Activated naive CD8-positive, alpha-beta T cell (primary cell): ENCODE measurements at regions not wholly inside any gene's neighbourhood (a gene's known extent, or its start where the extent isn't known, plus 50 kb on each side); places are given as distances from the start of the nearest gene placed in this dataset.
"Not testable (repeated sequence)": the region's sequence is repeated elsewhere in the genome, so short reads cannot be mapped to it uniquely, and the experiment has no call there.

Source experiments
- H3K27ac Mint-ChIP-seq: one replicate; pipeline ENCODE4 v1.8.0; 2021; ENCODE audit warnings: mixed read lengths
- H3K27me3 Mint-ChIP-seq: one replicate; pipeline ENCODE4 v1.8.0; 2021; ENCODE audit warnings: mixed read lengths
- H3K36me3 Mint-ChIP-seq: one replicate; pipeline ENCODE4 v1.8.0; 2021; ENCODE audit warnings: mixed read lengths
- H3K4me1 Mint-ChIP-seq: one replicate; pipeline ENCODE4 v1.8.0; 2021; ENCODE audit warnings: low read depth, mixed read lengths
- H3K4me3 Mint-ChIP-seq: one replicate; pipeline ENCODE4 v1.8.0; 2021; ENCODE audit warnings: mild to moderate bottlenecking, mixed read lengths
- H3K9me3 Mint-ChIP-seq: one replicate; pipeline ENCODE4 v1.8.0; 2021; ENCODE audit warnings: low read depth, mixed read lengths

- H3K9me3 Mint-ChIP-seq, result no peaks in the 10 kb centered on the region
- peaks cover 71% of the 10 kb centered on the region for H3K4me1 Mint-ChIP-seq
- H3K27me3 Mint-ChIP-seq, result no peaks in the 10 kb centered on the region
- no peak overlapping the region for H3K4me3 Mint-ChIP-seq
- peaks cover 16% of the 10 kb centered on the region for H3K36me3 Mint-ChIP-seq
- H3K27ac Mint-ChIP-seq, result peak overlapping the region; percentile 92
Measured at GRCh38 chr2:189312211-189312610, 129.1 kb upstream of the WDR75 start.

GRCh38 chr2:189312643-189313042 lies 128.6 kb upstream of the WDR75 start:
- Mint-ChIP-seq H3K27me3 (no peaks in the 10 kb centered on the region), H3K36me3 (peaks cover 16% of the 10 kb centered on the region), H3K4me3 (peak overlapping the region; percentile 42), H3K9me3 (no peaks in the 10 kb centered on the region), H3K27ac (peak overlapping the region; percentile 92), H3K4me1 (peaks cover 69% of the 10 kb centered on the region)

- no peak overlapping the region for H3K4me3 Mint-ChIP-seq
- peaks cover 4% of the 10 kb centered on the region for H3K9me3 Mint-ChIP-seq
- H3K36me3 Mint-ChIP-seq, result peaks cover 16% of the 10 kb centered on the region
- H3K27ac Mint-ChIP-seq, result no peak overlapping the region
- no peaks in the 10 kb centered on the region for H3K27me3 Mint-ChIP-seq
- H3K4me1 Mint-ChIP-seq, result peaks cover 16% of the 10 kb centered on the region
Measured at GRCh38 chr2:189318761-189319160, 122.5 kb upstream of the WDR75 start.

- H3K9me3 Mint-ChIP-seq, H3K27me3 Mint-ChIP-seq, H3K4me3 Mint-ChIP-seq, H3K27ac Mint-ChIP-seq, H3K4me1 Mint-ChIP-seq: not testable (repeated sequence)
- peaks cover 10% of the 10 kb centered on the region for H3K36me3 Mint-ChIP-seq
Measured at GRCh38 chr2:189319424-189319823, 121.8 kb upstream of the WDR75 start.

GRCh38 chr2:189327879-189328847 lies 113.1 kb upstream of the WDR75 start:
- no peak overlapping the region for H3K4me3 Mint-ChIP-seq
- peaks cover 5% of the 10 kb centered on the region for H3K9me3 Mint-ChIP-seq
- no peaks in the 10 kb centered on the region for H3K27me3 Mint-ChIP-seq
- no peak overlapping the region for H3K27ac Mint-ChIP-seq
- H3K36me3 Mint-ChIP-seq, result peaks cover 4% of the 10 kb centered on the region
- no peaks in the 10 kb centered on the region for H3K4me1 Mint-ChIP-seq

GRCh38 chr2:189328848-189329245 lies 112.4 kb upstream of the WDR75 start:
- Mint-ChIP-seq H3K27me3 (no peaks in the 10 kb centered on the region), H3K27ac (no peak overlapping the region), H3K36me3 (peaks cover 4% of the 10 kb centered on the region), H3K9me3 (peaks cover 8% of the 10 kb centered on the region), H3K4me1 (peaks cover 4% of the 10 kb centered on the region), H3K4me3 (no peak overlapping the region)

- peaks cover 24% of the 10 kb centered on the region for H3K36me3 Mint-ChIP-seq
- H3K9me3 Mint-ChIP-seq, result peaks cover 18% of the 10 kb centered on the region
- H3K4me3 Mint-ChIP-seq, result no peak overlapping the region
- no peaks in the 10 kb centered on the region for H3K27me3 Mint-ChIP-seq
- H3K4me1 Mint-ChIP-seq, result peaks cover 4% of the 10 kb centered on the region
- H3K27ac Mint-ChIP-seq, result no peak overlapping the region
Measured at GRCh38 chr2:189336276-189336975, 104.8 kb upstream of the WDR75 start.

GRCh38 chr2:189337656-189338055 lies 103.6 kb upstream of the WDR75 start:
- Mint-ChIP-seq H3K36me3 (peaks cover 22% of the 10 kb centered on the region), H3K27me3 (no peaks in the 10 kb centered on the region), H3K4me1 (peaks cover 4% of the 10 kb centered on the region), H3K9me3 (peaks cover 18% of the 10 kb centered on the region), H3K4me3 (no peak overlapping the region), H3K27ac (no peak overlapping the region)

GRCh38 chr2:189338115-189338514 lies 103.2 kb upstream of the WDR75 start:
- Mint-ChIP-seq H3K36me3 (peaks cover 22% of the 10 kb centered on the region), H3K4me1 (peaks cover 4% of the 10 kb centered on the region), H3K27ac (no peak overlapping the region), H3K9me3 (peaks cover 18% of the 10 kb centered on the region), H3K4me3 (no peak overlapping the region), H3K27me3 (no peaks in the 10 kb centered on the region)

- Mint-ChIP-seq H3K27ac (no peak overlapping the region), H3K4me1 (peaks cover 5% of the 10 kb centered on the region), H3K4me3 (no peak overlapping the region), H3K9me3 (peaks cover 5% of the 10 kb centered on the region), H3K27me3 (no peaks in the 10 kb centered on the region), H3K36me3 (peaks cover 18% of the 10 kb centered on the region)
Measured at GRCh38 chr2:189341077-189341476, 100.2 kb upstream of the WDR75 start.

GRCh38 chr2:189344043-189344442 lies 97.2 kb upstream of the WDR75 start:
- H3K27ac Mint-ChIP-seq, result no peak overlapping the region
- no peaks in the 10 kb centered on the region for H3K9me3 Mint-ChIP-seq
- H3K4me1 Mint-ChIP-seq, result peaks cover 25% of the 10 kb centered on the region
- no peak overlapping the region for H3K4me3 Mint-ChIP-seq
- peaks cover 10% of the 10 kb centered on the region for H3K36me3 Mint-ChIP-seq
- no peaks in the 10 kb centered on the region for H3K27me3 Mint-ChIP-seq

GRCh38 chr2:189347540-189347939 lies 93.7 kb upstream of the WDR75 start:
- Mint-ChIP-seq H3K9me3 (no peaks in the 10 kb centered on the region), H3K27me3 (no peaks in the 10 kb centered on the region), H3K27ac (peak overlapping the region; percentile 78), H3K4me3 (no peak overlapping the region), H3K4me1 (peaks cover 29% of the 10 kb centered on the region), H3K36me3 (no peaks in the 10 kb centered on the region)

GRCh38 chr2:189348369-189348768 lies 92.9 kb upstream of the WDR75 start:
- H3K4me1 Mint-ChIP-seq, result peaks cover 29% of the 10 kb centered on the region
- H3K36me3 Mint-ChIP-seq, result no peaks in the 10 kb centered on the region
- no peaks in the 10 kb centered on the region for H3K27me3 Mint-ChIP-seq
- H3K9me3 Mint-ChIP-seq, result no peaks in the 10 kb centered on the region
- H3K4me3 Mint-ChIP-seq, result no peak overlapping the region
- H3K27ac Mint-ChIP-seq, result peak overlapping the region; percentile 64

- H3K27ac Mint-ChIP-seq, result no peak overlapping the region
- no peaks in the 10 kb centered on the region for H3K9me3 Mint-ChIP-seq
- no peak overlapping the region for H3K4me3 Mint-ChIP-seq
- H3K4me1 Mint-ChIP-seq, result peaks cover 24% of the 10 kb centered on the region
- H3K27me3 Mint-ChIP-seq, result no peaks in the 10 kb centered on the region
- no peaks in the 10 kb centered on the region for H3K36me3 Mint-ChIP-seq
Measured at GRCh38 chr2:189350540-189351209, 90.6 kb upstream of the WDR75 start.

GRCh38 chr2:189351933-189352332 lies 89.3 kb upstream of the WDR75 start:
- H3K36me3 Mint-ChIP-seq, H3K27me3 Mint-ChIP-seq, H3K4me3 Mint-ChIP-seq, H3K9me3 Mint-ChIP-seq, H3K27ac Mint-ChIP-seq: not testable (repeated sequence)
- peaks cover 19% of the 10 kb centered on the region for H3K4me1 Mint-ChIP-seq
